Keratinocyte (primary cell): ENCODE measurements at regions not wholly inside any gene's neighbourhood (a gene's known extent, or its start where the extent isn't known, plus 50 kb on each side); places are given as distances from the start of the nearest gene placed in this dataset.
"Not testable (repeated sequence)": the region's sequence is repeated elsewhere in the genome, so short reads cannot be mapped to it uniquely, and the experiment has no call there.

ENCODE experiments used
- EZH2 ChIP-seq: IDR thresholded peaks from one replicate; pipeline ENCODE4 v1.6.1; 2012; ENCODE audit warnings: inconsistent platforms, mild to moderate bottlenecking, low read length, moderate library complexity
- TF ChIP-seq, protein P1 (sequence below), 3 experiments: IDR thresholded peaks in 1 of 3; conservative IDR thresholded peaks in 1 of 3; optimal IDR thresholded peaks in 1 of 3; 2 replicates in 2 of 3; 3 replicates in 1 of 3; pipeline versions ENCODE3 to v1.5.1; 2011; ENCODE audit warnings: low read length in 3 of 3, mild to moderate bottlenecking in 3 of 3, moderate library complexity in 2 of 3, control low read depth in 1 of 3, inconsistent platforms in 1 of 3; ENCODE audit not compliant: insufficient read depth in 2 of 3; ENCODE audit errors: extremely low read depth in 1 of 3

DNA sequence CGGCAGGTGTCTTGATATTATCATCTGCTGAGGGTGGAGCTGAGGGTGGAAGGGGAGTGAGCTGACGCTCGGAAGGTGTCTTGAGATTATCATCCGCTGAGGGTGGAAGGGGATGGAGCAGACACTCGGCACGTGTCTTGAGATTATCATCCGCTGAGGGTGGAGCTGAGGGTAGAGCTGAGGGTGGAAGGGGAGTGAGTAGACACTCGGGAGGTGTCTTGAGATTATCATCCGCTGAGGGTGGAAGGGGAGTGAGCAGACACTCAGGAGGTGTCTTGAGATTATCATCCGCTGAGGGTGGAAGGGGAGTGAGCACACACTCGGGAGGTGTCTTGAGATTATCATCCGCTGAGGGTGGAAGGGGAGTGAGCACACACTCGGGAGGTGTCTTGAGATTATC is 126.6 kb upstream of the CRYM start:
- TF ChIP-seq, protein P1, sequence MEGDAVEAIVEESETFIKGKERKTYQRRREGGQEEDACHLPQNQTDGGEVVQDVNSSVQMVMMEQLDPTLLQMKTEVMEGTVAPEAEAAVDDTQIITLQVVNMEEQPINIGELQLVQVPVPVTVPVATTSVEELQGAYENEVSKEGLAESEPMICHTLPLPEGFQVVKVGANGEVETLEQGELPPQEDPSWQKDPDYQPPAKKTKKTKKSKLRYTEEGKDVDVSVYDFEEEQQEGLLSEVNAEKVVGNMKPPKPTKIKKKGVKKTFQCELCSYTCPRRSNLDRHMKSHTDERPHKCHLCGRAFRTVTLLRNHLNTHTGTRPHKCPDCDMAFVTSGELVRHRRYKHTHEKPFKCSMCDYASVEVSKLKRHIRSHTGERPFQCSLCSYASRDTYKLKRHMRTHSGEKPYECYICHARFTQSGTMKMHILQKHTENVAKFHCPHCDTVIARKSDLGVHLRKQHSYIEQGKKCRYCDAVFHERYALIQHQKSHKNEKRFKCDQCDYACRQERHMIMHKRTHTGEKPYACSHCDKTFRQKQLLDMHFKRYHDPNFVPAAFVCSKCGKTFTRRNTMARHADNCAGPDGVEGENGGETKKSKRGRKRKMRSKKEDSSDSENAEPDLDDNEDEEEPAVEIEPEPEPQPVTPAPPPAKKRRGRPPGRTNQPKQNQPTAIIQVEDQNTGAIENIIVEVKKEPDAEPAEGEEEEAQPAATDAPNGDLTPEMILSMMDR (optimal IDR thresholded peaks at IDR 0.05 in 1 of 3, IDR thresholded peaks at IDR 0.05 in 1 of 3, conservative IDR thresholded peaks at IDR 0.05 in 1 of 3; ENCODE audit: extremely low read depth in 1 of 3, insufficient read depth in 2 of 3, low read length in 3 of 3) = not testable (repeated sequence)
- not testable (repeated sequence) for TF ChIP-seq EZH2
